Heart left ventricle (tissue), 16 donors: ENCODE measurements at regions not wholly inside any gene's neighbourhood (a gene's known extent, or its start where the extent isn't known, plus 50 kb on each side); places are given as distances from the start of the nearest gene placed in this dataset.

ENCODE experiments used
- ATAC-seq, 4 donors: fragments of 200-7000 bp; cut with Tn5 transposase; one replicate each; pipeline ENCODE4 v1.9.1; 2020 to 2022; ENCODE audit warnings: moderate library complexity in 4 of 4, mild to moderate bottlenecking in 3 of 4, moderate number of reproducible peaks in 1 of 4
- DNase-seq, 5 donors: peaks; one replicate each; pipeline ENCODE4 v3.0.0-alpha.2; 2020
- H3K27ac ChIP-seq, 12 donors: fragments of 200-600 bp; sonication (generic) in 4 of 12; one replicate each; pipeline versions ENCODE4 v1.5.0 to v1.8.0; 2016 to 2022; ENCODE audit warnings: mild to moderate bottlenecking in 2 of 12
- H3K27me3 ChIP-seq, 9 donors: fragments of 200-600 bp; sonication (generic) in 2 of 9; one replicate each; pipeline versions ENCODE4 v1.5.1 to v1.8.0; 2016 to 2022; ENCODE audit warnings: mild to moderate bottlenecking in 3 of 9
- H3K36me3 ChIP-seq, 9 donors: fragments of 200-600 bp; sonication (generic) in 2 of 9; one replicate each; pipeline versions ENCODE4 v1.5.0 to v1.8.0; 2018 to 2022; ENCODE audit warnings: mild to moderate bottlenecking in 2 of 9
- H3K4me1 ChIP-seq, 12 donors: fragments of 200-600 bp; sonication (generic) in 4 of 12; one replicate each; pipeline versions ENCODE4 v1.5.0 to v1.8.0; 2016 to 2022; ENCODE audit warnings: mild to moderate bottlenecking in 3 of 12
- H3K4me3 ChIP-seq, 12 donors: fragments of 200-600 bp; sonication (generic) in 4 of 12; one replicate each; pipeline versions ENCODE4 v1.5.0 to v1.8.0; 2017 to 2022; ENCODE audit warnings: mild to moderate bottlenecking in 9 of 12, moderate library complexity in 4 of 12
- H3K9me3 ChIP-seq, 12 donors: fragments of 200-600 bp; sonication (generic) in 4 of 12; one replicate each; pipeline versions ENCODE4 v1.5.0 to v1.8.0; 2016 to 2022; ENCODE audit warnings: mild to moderate bottlenecking in 1 of 12
- CTCF ChIP-seq, 12 donors: fragments of 200-600 bp; sonication (generic) in 4 of 12; IDR thresholded peaks; one replicate each; pipeline versions ENCODE4 v1.5.0 to v1.8.0; 2018 to 2022; ENCODE audit warnings: antibody characterized with exemption in 12 of 12, mild to moderate bottlenecking in 5 of 12
- POLR2A ChIP-seq, 2 donors: fragments of 450-650 bp; IDR thresholded peaks; one replicate each; pipeline ENCODE4 v1.6.1; 2017; ENCODE audit warnings: antibody characterized with exemption in 2 of 2, mild to moderate bottlenecking in 2 of 2, moderate library complexity in 2 of 2
- WGBS, 4 donors: extraction: QIAGEN DNeasy Blood & Tissue Kit in 2 of 4; methylation state at CpG; one replicate each; pipeline versions ENCODE4 v1.1.5 to v1.1.7; 2013 to 2018; 5-methylcytosine and 5-hydroxymethylcytosine counted together
- intact Hi-C, 10 donors: fragments of 100-400 bp; cut with DNase I; formaldehyde crosslinking; loops; one replicate each; pipeline versions ENCODE4 v1.11.1 to v1.14.2; 2022
- donor health status: ischemic (EF 13 %, LVEDD 7.1; RV severe dilation, severe dysfunction).
- donor health status: healthy with polysubstance abuse.
- donor health status: DM: no; HTN: yes; CAD: no.
- donor health status: DM: no; HTN: no; CAD: no.
- donor health status: ischemic (EF 25% LVEDD 6.9; RV normal size, moderate dysfunction).
- donor health status: ischemic (EF 25% LVEDD 5.7; RV mildly dilated, moderate dysfunction).
- donor health status: healthy.
- donor health status: DM: yes; HTN: yes; CAD: no.
- donor health status: ischemic (EF 35%, LVEDD 5.7; RV mildly dilated, moderate dysfunction).
- donor health status: nonischemic (EF 11% LVEDD 7.7; RV severe dilation, severe dysfunction).
- donor health status: DM: yes; HTN: yes; CAD: no.
- donor health status: PGD.
- donor health status: ischemic (EF 29% LVEDD 5.4; RV normal size, mild dysfunction).
- donor health status: nonischemic (EF 23%, LVEDD 6.1; RV moderate dilation, normal function).

GRCh38 chr5:99033014-99033900 lies 104.5 kb upstream of the CHD1 start:
- Histone ChIP-seq H3K36me3 (no peaks in the 10 kb centered on the region), H3K9me3 (no peaks in the 10 kb centered on the region), H3K27me3 (no peaks in the 10 kb centered on the region), H3K4me1 (peaks cover 0 to 62% (median 6%) of the 10 kb centered on the region in 12 donors), H3K4me3 (peak overlapping the region in 11 of 12 donors; percentile 14 to 54 (median 40)), H3K27ac (peak overlapping the region in 11 of 12 donors; percentile 26 to 83 (median 63))
- intact Hi-C loops: loop anchor here in 6 of 10 donors (1.0 to 10.0 kb wide), 5 partner anchors 28 to 261 kb away; partner anchors contain the start of gene RGMB (in 2 of the 6)
- 40 to 49% (median 42%) methylated on average over 5 of the region's 5 CpGs for WGBS, 4 donors
- ATAC-seq (peak in 2 of 4 donors; percentile 30 to 38), DNase-seq (no peak)
- no peak for TF ChIP-seq CTCF (IDR thresholded peaks at IDR 0.05)
- no peak for TF ChIP-seq POLR2A (IDR thresholded peaks at IDR 0.05)

- peak in 4 of 5 donors; percentile 43 to 64 (median 50) for DNase-seq
- Histone ChIP-seq H3K4me1 (peaks cover 0 to 62% (median 6%) of the 10 kb centered on the region in 12 donors), H3K27me3 (no peaks in the 10 kb centered on the region), H3K4me3 (peak overlapping the region in 9 of 12 donors; percentile 26 to 54 (median 41)), H3K9me3 (no peaks in the 10 kb centered on the region), H3K27ac (peak overlapping the region in 11 of 12 donors; percentile 26 to 83 (median 63)), H3K36me3 (no peaks in the 10 kb centered on the region)
- TF ChIP-seq CTCF (IDR thresholded peaks at IDR 0.05) (peak; percentile 59 to 95 (median 82)), POLR2A (IDR thresholded peaks at IDR 0.05) (no peak)
- intact Hi-C loops: loop anchor here in 8 of 10 donors (1.0 to 10.0 kb wide), 5 partner anchors 28 to 260 kb away; partner anchors contain the start of gene RGMB (in 2 of the 8)
- WGBS, 4 donors: 28 to 31% (median 29%) methylated on average over 7 of the region's 7 CpGs
- ATAC-seq: peak; percentile 73 to 92 (median 84)
Observed at GRCh38 chr5:99032234-99033013, 103.6 kb upstream of the CHD1 start.

- no peak for TF ChIP-seq POLR2A (IDR thresholded peaks at IDR 0.05)
- no peak for TF ChIP-seq CTCF (IDR thresholded peaks at IDR 0.05)
- ATAC-seq (peak in 1 of 4 donors; percentile 28), DNase-seq (no peak)
- Histone ChIP-seq H3K9me3 (no peaks in the 10 kb centered on the region), H3K36me3 (no peaks in the 10 kb centered on the region), H3K27ac (peak overlapping the region in 1 of 12 donors; percentile 66), H3K4me3 (no peak overlapping the region), H3K27me3 (no peaks in the 10 kb centered on the region), H3K4me1 (peaks cover 0 to 73% (median 8%) of the 10 kb centered on the region in 12 donors)
- intact Hi-C loops: loop anchor here in 4 of 10 donors (1.0 to 10.0 kb wide), 4 partner anchors 124 to 259 kb away; partner anchors contain the start of gene RGMB (in 2 of the 4)
Observed at GRCh38 chr5:99030906-99031440, 102.2 kb upstream of the CHD1 start.
